GM19351 (cell line): ENCODE measurements at regions not wholly inside any gene's neighbourhood (a gene's known extent, or its start where the extent isn't known, plus 50 kb on each side); places are given as distances from the start of the nearest gene placed in this dataset.

Experiments used
- ATAC-seq: cut with Tn5 transposase; IDR thresholded peaks from one replicate; pipeline ENCODE4 v1.9.1; 2021; ENCODE audit warnings: mild to moderate bottlenecking, moderate library complexity; ENCODE audit not compliant: unreplicated experiment

DNA sequence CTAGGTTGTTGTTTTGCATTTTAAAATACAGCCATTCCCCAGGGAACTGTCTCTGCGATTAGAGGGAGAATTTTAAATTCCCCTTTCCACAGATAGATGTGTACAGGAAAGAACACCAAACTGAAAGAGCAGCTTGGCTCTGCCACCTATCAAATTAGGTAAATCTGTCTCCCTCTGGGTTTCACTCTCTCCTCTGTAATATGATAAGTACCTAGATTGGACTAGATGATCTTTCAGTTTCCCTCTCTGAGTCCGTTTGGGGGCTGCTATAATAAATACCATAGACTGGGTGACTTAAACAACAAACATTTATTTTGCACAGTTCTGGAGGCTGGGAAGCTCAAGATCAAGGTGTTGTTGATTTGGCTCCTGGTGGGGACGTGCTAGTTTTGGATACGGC lies 186.0 kb downstream of the KIF20B start:
- peak; percentile 43 for ATAC-seq

DNA sequence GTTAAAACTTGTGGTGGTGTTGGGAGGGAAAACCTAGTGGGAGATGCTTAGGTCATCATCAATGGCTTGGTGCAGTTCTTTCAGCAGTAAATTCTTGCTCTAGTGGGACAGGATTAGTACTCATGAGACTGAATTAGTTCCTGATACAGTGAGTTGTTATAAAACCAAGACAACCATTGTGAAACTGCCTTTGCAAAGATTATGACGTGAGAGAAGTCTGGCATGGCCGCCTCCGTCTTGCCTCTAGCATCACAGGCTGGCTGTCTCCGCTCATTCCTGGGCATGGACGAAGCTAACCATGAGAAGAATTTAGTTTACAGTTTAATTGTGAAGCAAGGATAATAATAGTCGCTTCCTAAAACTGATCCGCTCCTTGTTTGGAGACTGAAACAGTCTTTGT lies 186.4 kb downstream of the KIF20B start:
- ATAC-seq, result peak; percentile 69

DNA sequence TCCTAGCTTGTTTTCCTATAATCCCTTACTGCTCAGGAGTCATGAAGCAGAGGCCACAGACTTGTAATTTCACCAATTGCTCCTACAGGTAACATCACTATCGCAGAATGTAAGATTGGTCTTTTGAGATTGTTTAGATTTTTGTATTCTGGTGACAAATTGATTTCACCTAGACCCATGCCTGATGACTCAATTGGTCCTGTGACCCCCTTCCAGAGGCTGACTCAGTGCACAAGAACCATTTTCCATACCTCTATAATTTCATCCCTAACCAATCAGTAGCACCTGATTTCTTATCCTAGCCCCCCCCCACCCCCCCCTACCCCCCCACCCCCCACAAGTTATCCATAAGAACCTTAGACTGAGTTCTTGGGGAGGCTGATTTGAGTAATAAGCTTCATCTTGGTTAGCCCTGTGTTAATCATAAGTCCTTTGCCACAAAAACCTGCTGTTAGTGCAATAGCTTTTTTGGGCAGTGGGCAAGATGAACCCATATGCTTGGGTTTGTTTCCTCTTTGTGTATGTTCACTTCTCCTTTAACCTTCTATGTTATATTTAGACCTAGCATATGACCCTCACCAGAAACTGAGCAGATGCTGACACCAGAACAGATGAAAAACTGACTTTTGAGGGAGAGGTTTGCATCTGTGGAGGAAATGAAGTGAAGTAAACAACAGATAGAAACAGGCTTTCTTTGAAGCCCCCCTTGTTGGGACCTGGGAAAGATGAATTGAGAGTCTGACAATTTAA lies 187.1 kb downstream of the KIF20B start:
- peak; percentile 74 for ATAC-seq

DNA sequence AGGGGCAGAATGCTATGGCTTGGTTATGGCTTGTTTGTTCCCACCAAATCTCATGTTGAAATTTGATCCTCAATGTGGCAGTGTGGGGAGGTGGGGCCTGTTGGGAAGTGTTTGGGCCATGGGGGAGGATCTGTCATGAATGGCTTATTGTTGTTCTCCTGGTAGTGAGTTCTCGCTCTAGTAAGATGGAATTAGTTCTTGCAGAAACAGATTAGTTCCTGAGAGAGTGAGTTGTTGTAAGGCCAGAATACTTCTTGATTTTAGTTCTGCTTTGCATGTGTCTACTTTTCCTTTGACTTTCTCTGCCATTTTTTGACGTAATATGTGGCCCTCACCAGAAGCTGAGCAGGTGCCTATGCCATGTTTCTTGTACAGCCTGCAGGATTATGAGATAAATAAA lies 188.2 kb downstream of the KIF20B start:
- no peak for ATAC-seq

DNA sequence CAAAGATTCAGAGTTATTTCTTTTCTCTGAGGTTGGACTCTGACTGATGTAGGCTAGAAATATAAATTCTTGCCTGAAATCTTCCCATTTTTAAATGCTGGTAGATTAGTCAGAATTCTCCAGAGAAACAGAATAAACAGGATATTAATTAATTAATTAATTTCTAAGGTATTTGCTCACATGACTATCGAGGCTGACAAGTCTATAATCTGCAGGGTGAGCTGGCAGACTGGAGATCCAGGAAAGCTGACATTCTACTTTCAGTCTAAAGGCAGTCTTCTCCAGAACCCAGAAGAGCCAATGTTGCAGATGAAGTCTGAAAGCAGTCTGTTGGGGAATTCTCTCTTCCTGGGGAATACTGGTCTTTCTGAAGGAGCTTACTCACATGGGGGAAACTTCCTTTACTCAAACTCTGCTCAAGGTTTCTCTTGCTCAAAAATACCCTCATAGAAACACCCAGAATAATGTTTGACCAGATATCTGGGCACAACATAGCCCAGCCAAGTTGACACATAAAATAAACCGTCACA lies 189.7 kb downstream of the KIF20B start:
- no peak for ATAC-seq

DNA sequence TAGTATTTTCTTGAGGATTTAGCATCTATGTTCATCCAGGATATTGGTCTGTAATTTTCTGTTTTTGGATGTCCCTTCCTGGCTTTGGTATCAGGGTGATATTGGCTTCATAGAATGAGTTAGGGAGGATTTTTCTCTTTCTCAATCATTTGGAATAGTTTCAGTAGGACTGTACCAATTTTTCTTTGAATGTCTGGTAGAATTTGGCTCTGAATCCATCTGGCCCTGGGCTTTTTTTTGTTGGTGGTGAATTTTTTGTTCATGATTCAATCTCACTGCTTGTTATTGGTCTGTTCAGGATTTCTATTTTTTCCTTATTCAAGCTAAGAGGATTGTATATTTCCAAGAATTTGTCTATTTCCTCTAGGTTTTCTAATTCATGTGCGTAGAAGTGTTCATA lies 192.7 kb downstream of the KIF20B start:
- ATAC-seq, result no peak

DNA sequence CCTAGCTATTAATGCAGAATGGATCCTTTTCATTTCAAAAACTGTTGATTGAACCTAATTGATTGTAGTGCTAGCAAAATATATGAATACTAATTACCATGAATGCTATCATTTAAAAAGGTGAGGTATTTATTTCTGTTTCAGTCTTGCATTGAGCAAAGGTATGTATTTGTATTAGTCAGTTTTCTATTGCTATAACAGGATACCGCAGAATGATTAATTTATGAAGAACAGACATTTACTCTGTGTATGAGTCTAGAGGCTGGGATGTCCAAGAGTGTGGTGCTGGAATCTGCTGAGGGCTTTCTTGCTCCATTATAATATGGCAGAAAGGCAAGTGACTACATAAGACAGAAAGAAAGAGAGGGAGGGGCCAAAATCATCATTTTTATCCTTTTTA lies 199.2 kb downstream of the KIF20B start:
- ATAC-seq, result no peak

DNA sequence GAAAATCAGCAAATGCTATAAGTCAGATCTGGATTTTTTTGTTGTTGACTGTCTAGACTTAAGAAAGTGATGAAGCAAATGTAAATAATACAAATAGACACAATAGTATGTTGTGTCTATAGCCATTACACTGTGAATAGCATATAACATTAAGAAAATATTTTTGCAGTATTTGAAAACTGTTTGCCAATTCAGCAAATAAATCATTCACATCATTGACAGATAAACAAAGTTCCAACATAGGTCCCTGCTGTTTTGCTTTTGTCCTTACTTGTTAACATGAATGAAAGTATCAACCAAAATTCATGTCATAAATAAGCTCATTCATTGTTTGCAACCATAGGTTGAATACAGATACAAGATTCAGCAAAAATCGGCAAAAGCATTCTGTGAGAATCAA lies 200.5 kb downstream of the KIF20B start:
- ATAC-seq, result no peak

DNA sequence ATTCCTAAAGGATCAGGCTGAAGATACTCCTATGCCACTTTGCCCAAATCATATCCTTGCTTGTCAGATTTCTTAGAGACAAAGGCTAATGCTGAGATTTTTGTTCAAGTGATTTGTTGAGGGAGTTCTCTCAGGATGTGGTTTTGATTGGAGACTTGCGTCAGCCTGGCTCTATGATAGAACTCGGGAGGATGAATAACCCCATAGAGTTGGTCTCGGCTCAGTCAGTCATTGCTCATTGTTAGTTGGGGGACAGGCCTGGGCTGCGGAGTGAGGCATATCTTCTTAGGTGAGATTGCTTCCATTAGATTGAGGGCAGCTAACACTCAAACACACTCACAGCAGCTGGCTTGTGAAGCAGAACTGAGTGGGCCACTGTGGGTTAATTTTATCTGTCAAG lies 203.4 kb downstream of the KIF20B start:
- ATAC-seq, result no peak

DNA sequence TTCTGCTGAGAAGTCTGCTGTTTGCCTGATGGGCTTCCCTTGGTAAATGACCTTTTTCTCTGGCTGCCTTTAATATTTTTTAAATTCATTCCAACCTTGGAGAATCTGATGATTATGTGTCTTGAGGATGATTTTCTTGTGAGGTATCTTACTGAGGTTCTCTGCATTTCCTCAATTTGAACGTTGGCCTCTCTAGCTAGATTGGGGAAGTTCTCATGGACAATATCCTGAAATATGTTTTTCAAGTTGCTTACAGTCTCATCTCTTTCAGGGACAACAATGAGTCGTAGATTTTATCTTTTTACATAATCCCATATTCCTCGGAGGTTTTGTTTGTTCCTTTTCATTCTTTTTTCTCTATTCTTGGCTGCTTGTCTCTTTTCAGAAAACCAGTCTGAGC lies 208.4 kb downstream of the KIF20B start:
- ATAC-seq, result no peak

DNA sequence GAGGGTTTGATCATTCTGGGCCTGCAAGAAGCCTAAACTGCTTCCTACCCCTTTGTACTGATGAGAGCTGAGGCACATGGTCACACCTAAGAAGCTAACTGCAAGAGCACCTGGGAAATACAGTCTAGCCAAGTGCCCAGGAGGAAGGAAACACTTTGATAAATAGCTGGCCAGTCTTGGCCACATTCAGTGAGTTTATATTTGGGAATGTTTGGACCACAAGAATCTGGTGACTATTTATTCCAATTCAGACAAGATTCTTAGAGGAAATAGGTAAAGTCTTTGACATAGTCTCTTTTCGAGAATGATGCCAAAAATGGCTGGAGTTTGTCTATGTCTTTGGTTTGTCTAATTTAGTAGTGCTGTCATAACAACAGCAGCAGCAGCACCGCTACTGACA lies 213.6 kb downstream of the KIF20B start:
- no peak for ATAC-seq

DNA sequence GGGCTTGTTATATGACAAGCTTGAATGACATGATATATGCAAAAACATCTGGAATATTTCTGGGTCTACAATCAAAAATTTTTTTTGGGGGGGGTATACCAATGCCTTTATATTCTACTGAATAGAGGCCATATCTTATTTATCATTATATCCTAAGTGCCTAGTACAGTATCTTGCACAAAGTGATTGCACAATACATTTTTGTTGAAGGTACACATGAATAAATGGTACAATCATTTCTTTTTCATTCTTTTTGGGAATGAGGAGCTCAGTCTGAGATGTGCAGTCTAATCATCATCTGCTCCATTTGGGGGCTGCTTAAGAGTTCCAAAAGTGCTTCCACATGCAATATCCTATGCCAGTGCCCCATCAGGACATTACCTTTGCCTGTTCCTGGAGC lies 214.6 kb downstream of the KIF20B start:
- no peak for ATAC-seq

DNA sequence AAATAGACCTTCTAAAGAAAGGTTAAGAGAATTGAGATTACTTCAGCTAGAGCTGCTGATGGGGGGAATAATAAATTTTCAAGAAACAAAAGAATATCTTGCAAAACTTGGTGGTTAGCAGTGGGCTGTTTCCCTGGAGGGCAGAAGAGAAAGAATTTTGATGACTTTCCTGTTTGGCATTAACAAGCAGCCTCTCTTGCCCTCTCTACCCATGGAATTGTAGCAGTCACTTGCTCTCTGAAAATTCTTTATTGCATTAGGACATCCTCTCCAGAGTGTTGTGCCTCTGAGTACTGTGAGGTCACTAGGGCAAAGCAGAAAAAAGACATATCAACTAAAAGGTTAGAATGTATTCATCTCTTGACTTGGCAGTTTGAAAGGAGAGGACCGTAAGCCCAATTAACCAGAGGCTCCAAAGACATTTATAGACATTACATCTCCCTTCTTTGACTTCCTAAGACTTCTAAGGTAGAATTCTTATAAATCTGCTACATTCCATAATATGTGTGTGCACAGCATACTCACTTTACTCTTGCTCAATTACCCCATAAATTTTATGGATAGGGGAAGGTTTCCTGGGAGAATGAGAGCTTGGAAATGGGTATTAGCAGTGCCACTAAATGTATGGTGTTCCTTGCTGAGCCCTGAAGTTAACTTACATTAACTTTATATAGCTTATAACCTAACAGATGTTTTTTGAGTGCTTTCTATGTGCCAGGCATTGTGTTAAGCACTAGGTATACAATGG lies 215.3 kb downstream of the KIF20B start:
- no peak for ATAC-seq

DNA sequence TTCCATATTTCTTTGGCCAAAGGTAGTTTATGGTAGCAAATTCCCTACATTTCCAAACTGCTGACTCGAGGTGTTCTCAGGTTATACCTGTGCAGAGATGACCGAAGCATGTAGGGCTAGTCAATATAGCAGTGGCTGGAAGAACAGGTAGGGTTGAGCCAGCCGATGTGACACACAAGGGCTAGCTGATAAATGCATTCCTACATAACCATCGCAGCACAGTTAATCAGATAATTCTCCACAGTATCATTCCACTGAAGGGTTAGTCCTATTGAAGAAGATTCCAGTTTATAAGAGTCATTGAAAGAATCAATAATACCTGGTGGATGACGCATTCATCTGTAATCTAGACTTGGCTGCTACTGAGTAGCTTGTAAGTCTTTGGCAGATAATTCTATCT lies 220.0 kb downstream of the KIF20B start:
- no peak for ATAC-seq

DNA sequence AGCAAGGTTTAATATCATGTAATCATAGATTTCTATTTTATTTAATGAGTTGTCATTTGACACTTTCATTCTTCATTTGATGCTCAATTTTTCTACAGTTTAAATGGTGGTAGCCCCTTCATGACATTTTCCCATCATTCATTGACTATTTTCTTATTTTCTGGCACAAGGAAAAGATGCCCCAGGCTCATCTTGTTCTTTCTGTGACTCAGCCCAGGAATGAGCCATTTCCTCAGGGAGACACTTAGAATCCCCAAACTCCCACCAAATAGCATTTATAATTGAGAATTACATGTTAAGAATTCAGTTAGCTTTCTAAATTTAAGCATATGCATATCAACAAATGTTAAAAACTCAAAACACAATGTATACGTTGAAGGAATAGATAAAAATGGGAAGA lies 222.3 kb downstream of the KIF20B start:
- ATAC-seq, result no peak

DNA sequence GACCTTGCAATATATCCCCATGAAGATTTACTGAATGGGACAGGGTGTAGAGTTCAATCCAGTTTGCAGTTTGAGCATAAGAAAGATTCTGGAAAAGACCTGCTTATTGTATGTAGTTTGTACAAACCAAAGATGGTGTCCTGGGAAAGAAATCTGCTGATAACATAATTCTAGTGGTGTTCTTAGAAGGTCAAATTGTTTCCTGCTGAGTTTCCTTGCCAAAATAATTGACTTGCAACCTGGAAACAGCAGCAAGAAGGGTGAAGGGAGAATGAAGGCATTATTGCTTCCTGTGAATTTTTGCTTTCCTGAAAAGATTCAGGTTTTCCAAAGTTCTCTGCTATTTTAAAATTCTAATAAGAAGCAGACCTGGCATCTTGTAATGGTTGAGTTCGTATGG lies 222.9 kb downstream of the KIF20B start:
- no peak for ATAC-seq

DNA sequence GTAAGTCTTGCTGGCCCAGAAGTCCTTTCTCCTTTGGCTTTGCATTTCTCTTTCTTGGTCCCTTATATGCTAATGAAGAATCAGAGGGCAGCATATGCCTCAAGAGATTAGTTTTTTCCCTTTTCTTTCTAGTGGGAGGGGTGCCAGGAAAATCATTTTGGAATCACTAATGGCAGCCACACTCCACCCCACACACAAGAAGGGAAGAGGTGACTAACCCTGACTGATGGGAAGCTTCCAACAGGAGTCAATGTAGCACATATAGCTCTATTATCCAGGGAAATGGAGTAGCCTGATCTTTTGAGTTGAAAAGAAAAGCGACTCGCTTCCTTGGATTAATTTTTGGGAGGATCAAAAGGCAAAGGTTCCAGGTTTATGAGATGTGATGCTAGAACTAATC lies 225.3 kb downstream of the KIF20B start:
- no peak for ATAC-seq

DNA sequence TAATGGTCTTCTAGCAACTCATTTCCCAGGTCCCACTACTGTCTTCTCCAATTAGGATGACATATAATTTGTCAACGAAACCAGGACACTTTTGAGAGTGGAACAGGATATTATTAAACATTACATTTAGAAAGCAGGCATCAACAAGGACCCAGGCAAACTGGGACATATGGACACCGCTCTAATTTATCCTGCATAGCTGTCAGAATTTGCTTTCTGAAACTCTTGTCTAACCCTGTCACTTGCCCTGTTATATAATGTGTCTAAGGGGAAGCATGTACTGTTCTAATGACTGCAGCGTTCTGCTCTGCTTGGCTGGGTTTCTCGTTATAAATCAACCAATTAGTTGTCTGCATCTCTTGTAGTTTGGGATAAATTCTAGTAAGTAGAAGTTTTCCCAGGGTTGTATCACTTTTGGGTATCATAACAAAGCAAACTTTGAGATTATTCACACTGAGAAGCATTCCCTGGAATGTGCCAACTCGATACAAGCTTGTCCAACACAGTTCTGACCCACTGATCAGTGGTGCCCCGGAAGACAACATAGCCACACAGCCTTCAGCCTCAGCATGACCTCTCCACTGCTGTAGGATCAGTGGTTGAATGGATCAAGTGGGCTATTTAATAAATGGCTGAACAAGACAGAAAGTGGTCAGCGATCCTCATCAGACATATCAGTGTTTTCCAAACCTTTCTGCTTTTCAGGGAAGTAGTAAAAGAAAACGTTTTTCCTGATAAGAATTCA lies 228.1 kb downstream of the KIF20B start:
- ATAC-seq, result peak; percentile 60

DNA sequence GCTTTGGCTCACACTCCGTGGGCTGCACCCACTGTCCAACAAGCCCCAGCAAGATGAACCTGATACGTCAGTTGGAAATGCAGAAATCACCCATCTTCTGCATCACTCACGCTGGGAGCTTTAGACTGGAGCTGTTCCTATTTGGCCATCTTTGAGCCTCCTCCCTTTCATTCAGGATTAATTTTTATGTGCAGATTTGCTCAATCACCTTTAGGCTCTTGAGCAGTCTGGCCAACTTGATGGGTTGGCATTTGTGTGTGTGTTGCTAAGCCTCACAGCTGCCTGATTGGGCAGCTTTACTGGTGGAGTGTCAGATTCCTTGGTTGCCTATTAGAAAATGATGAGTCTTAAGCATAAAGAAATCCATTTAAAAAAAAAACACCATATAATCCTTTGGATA lies 236.1 kb downstream of the KIF20B start:
- no peak for ATAC-seq

DNA sequence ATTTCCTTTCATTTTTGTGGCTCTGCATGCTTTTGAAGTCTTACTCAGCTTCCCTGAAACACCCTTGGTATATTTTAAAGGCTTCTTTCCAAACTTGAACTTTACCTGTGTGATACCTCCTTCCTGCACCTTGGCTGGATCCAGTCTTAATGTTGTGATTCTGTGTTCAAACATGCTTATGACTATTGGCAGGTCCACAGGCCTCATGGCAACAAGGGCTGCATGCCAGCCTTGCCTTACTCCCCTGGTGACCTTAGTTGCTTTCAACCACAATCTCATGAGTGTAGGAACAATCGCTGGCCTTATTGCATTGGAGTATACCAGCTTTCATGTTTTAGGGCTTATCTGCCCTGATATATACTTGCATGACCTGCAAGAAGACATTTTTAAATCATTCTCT lies 238.7 kb downstream of the KIF20B start:
- no peak for ATAC-seq

DNA sequence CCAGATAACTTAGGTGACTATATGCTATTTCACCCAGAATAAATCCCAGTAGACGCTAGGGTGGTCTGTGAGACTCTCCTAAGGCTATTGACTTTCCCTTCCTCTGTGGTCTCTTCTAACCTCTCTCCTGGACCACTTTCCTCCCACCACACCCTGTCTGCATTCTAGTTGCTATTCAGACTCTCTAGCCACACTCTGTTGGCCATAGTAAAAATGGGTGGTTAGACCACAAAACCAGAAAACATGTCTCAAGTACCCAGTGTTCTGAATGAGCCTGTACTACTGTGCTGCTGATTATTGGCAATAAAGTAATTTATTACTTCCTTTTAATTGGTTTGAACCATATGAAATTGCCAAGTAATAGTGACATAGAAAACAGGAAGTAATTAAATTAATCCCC lies 240.8 kb downstream of the KIF20B start:
- ATAC-seq, result peak; percentile 58

DNA sequence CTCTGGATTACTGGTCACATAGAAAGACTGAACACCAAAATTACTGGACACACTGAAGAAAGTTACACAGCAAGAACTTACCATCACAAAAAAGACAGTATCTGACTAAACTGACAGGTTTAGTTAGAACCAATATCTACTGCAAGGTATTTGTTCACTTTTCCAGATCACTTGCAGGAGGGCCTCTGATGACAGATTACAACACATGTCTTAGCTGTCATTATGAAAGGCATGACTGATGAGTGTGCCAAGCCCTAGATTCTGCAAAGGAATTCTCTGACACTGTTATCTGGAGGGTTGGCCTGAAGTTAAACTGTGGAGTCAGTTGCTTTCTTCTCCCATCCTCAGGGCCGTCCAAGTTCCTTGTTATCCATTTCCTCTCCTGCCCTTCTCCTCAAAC lies 242.7 kb downstream of the KIF20B start:
- ATAC-seq, result no peak
